GM10266 (cell line): ENCODE measurements at regions not wholly inside any gene's neighbourhood (a gene's known extent, or its start where the extent isn't known, plus 50 kb on each side); places are given as distances from the start of the nearest gene placed in this dataset.

Experiments used
- DNase-seq: peaks from one replicate; pipeline ENCODE4 v3.0.0; 2012; ENCODE audit errors: extremely low spot score
- TF ChIP-seq, protein P1 (sequence below): IDR thresholded peaks from 2 replicates; pipeline ENCODE4 v1.5.1; 2012; ENCODE audit warnings: mild to moderate bottlenecking, low read depth; ENCODE audit not compliant: control insufficient read depth, insufficient read depth; ENCODE audit errors: missing control alignments

DNA sequence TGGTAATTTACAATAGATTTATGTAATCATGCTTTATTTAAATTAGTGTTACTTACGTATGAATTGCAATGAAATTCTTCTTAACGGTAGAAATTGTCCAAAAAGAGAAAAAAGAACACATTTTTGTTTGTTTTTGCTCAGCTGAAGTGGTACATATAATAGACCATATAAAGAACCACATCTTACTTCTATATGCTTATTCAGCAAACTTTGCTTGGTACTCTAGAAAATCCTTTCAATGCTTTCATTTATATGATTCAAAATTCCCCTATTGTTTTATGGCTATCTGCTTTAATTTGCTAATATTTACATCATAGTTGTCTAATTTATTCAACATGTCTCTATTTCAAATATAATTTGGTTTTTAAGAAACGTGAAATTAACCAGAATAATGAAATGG lies 903.2 kb downstream of the ANKRD7 start:
- TF ChIP-seq, protein P1, sequence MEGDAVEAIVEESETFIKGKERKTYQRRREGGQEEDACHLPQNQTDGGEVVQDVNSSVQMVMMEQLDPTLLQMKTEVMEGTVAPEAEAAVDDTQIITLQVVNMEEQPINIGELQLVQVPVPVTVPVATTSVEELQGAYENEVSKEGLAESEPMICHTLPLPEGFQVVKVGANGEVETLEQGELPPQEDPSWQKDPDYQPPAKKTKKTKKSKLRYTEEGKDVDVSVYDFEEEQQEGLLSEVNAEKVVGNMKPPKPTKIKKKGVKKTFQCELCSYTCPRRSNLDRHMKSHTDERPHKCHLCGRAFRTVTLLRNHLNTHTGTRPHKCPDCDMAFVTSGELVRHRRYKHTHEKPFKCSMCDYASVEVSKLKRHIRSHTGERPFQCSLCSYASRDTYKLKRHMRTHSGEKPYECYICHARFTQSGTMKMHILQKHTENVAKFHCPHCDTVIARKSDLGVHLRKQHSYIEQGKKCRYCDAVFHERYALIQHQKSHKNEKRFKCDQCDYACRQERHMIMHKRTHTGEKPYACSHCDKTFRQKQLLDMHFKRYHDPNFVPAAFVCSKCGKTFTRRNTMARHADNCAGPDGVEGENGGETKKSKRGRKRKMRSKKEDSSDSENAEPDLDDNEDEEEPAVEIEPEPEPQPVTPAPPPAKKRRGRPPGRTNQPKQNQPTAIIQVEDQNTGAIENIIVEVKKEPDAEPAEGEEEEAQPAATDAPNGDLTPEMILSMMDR: no peak
- no peak for DNase-seq

DNA sequence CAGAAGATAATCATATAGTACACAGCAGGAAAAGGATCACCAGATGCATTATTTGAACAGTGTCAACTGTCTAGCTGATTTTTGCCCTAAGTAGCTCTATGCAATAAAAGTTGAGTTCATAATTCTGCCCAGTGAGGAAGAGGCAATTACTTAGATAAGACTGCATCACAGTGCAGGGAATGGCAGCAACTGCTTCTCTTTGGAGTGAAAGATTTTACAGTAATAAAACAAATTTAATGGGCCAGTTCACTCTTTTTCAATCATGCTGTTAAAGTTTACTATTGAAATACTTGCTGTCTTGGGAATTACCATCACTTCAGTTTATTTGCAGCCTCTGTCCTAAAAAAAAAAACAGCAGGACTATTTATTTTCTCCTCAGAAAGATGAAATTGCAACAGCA lies 907.9 kb downstream of the ANKRD7 start:
- DNase-seq: no peak
- TF ChIP-seq, protein P1: no peak

DNA sequence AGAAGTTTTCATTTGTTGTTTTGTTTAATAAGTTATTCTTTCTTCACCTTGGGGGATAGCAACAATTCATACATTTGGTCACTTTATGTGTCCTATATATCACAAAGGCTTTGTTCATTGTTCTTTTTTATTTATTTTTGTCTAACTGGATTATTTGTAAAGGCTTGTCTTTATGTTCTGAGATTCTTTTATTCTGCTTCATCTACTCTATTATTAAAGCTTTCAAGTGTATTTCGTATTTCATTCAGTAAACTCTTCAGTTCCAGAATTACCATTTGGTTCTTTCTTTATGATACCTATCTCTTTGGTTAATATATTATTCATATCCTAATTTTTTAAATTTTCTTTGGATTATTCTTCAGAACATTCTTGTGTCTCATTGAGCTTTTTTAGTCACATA lies 942.9 kb downstream of the ANKRD7 start:
- TF ChIP-seq, protein P1: no peak
- no peak for DNase-seq

DNA sequence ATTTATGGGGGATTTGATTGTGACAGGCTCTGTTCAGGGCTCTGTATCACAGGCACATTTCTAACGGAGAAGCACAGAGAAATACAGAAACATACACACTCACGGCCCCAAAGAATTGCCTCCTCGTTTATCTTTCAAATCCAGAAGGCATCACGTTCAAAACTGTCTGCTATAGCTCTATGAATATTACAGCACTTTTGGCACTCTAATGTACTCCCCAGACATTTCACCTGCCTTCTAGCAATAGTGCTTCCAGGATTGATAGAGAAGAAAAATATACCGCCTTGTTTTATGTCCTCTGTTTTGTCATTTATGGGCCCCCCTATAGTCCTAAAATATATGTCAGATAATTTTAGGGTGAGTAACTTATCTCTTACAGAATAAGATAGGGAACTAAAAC lies 947.5 kb downstream of the ANKRD7 start:
- TF ChIP-seq, protein P1: no peak
- DNase-seq: no peak

DNA sequence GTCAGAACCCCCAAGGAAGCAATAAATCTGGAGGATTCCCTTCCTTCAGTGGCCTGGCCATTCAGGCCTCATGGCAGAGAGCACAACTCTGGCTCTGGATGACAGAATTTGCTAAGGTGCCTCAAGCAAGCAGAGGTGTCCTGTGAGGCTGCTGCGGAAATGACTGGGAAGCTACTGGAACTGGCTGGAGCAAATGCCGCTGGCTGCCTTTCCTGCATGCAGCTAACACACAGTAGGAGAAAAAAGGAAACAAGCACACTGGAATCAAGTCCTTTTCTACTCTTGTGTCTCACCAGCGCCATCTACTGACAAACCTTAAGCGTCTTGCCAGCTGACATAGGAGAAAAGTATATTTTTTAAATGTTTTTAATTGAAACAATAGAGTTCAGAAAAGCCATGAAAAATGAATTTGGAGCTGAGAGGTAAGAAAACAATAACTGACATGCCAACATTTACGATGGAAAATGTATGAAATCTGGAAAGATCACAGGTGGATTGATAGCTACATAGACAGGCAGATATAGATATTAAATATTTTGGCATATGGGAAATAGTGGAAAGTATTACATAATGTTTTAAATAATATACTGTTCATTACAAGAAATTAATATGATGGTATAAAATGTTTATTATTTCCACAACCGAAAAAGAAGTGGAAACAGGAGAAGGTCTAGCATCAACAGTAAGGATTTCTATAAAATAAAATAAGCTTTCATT lies 951.6 kb downstream of the ANKRD7 start:
- TF ChIP-seq, protein P1: peak; percentile 65

DNA sequence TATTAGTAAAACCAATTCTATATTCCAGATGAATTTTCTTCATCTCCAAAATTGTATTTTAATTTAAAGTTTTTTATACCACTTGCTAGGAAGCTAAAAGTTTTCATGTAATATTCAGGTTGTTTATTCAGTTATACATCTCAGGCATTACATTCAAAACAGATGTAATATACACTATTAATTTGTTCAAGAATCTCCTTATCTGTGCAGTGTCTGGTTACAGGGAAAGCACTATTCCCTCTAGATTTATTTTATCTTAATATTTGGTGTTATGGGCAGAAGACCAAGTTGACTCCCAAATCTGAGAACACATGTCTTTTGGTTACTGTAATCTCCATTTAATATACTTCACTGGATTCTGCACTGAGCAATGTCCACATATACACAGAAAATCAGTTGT lies 953.4 kb downstream of the ANKRD7 start:
- TF ChIP-seq, protein P1: no peak
- DNase-seq: no peak

More for the DNA sequence above, 951.6 kb downstream of the ANKRD7 start:
- DNase-seq: peak; percentile 17

DNA sequence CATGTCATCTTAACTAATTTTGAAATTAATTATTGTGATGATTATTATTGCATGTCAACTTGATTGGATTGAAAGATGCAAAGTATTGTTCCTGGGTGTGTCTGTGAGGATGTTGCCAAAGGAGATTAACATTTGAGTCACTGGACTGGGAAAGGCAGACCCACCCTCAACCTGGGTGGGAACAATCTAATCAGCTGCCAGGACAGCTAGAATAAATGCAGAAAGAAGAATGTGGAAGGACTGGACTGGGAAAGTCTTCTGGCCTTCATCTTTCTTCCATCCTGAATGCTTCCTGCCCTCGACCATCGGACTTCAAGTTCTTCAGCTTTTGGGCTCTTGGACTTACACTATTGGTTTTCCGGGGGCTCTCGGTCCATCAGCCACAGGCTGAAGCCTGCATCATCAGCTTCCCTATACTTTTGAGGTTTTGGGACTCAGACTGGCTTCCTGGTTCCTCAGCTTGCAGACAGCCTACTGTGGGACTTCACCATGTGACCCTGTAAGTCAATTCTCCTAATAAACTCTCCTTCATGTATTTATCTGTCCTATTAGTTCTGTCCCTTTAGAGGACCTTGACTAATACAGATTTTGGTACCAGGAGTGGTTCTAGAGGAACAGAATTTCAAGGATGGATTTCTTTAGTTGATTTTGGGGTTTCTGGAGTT lies 959.8 kb downstream of the ANKRD7 start:
- no peak for DNase-seq
- TF ChIP-seq, protein P1: no peak
